GM12891 (cell line): ENCODE measurements at regions not wholly inside any gene's neighbourhood (a gene's known extent, or its start where the extent isn't known, plus 50 kb on each side); places are given as distances from the start of the nearest gene placed in this dataset.

Experiments
- DNase-seq: peaks from one replicate; pipeline ENCODE4 v3.0.0; 2011; ENCODE audit warnings: low spot score; ENCODE audit not compliant: insufficient read length
- FAIRE-seq: peaks from 2 replicates; lab custom pipeline; 2011; peaks lifted over from hg19 to GRCh38; lab: Jason Lieb, UNC
- PAX5 ChIP-seq: IDR thresholded peaks from 2 replicates; pipeline ENCODE4 v1.6.1; 2011; ENCODE audit warnings: low read length, moderate library complexity, mild to moderate bottlenecking; ENCODE audit not compliant: insufficient read depth, severe bottlenecking
- POLR2A ChIP-seq: IDR thresholded peaks from 2 replicates; pipeline ENCODE4 v1.6.1; 2011; ENCODE audit warnings: low read depth, low read length, control low read depth
- POLR2AphosphoS5 ChIP-seq: IDR thresholded peaks from 2 replicates; pipeline ENCODE4 v1.6.1; 2011; ENCODE audit warnings: low read depth, low read length, control low read depth
- POU2F2 ChIP-seq: IDR thresholded peaks from 2 replicates; pipeline ENCODE4 v1.6.1; 2011; ENCODE audit warnings: low read depth, mild to moderate bottlenecking, control low read depth, low read length, moderate library complexity
- SPI1 ChIP-seq: IDR thresholded peaks from 2 replicates; pipeline ENCODE4 v1.6.1; 2011; ENCODE audit warnings: low read depth, low read length, control low read depth
- TAF1 ChIP-seq: IDR thresholded peaks from 2 replicates; pipeline ENCODE4 v1.6.1; 2011; ENCODE audit warnings: low read depth, low read length, control low read depth

DNA sequence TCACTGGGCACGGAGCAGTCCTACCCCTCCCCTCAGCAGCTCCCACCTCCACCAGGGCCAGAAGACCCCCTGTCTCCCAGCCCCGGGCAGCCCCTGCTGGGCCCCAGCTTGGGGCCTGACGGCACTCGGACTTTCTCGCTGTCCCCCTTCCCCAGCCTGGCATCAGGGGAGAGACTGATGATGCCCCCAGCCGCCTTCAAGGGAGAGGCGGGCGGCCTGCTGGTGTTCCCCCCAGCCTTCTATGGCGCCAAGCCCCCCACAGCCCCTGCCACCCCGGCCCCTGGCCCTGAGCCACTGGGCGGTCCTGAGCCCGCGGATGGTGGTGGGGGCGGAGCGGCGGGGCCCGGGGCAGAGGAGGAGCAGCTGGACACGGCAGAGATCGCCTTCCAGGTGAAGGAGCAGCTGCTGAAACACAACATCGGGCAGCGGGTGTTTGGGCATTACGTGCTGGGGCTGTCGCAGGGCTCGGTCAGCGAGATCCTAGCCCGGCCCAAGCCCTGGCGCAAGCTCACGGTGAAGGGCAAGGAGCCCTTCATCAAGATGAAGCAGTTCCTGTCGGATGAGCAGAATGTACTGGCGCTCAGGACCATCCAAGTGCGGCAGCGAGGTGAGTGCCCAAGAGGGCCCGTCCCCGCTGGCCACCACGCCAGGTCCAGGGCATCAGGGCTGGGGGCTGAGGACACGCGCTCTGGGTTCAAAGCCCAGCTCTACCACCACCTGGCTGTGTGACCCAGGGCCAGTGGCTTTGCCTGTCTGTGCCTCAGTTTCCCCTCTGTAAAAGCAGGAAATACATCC, 58.6 kb downstream of the PHETA1 start:
- no peak for TF ChIP-seq POLR2A
- no peak for TF ChIP-seq POU2F2
- no peak for TF ChIP-seq TAF1
- TF ChIP-seq SPI1 = no peak
- TF ChIP-seq PAX5 = no peak
- no peak for TF ChIP-seq POLR2AphosphoS5
- DNase-seq = no peak
- no peak for FAIRE-seq

DNA sequence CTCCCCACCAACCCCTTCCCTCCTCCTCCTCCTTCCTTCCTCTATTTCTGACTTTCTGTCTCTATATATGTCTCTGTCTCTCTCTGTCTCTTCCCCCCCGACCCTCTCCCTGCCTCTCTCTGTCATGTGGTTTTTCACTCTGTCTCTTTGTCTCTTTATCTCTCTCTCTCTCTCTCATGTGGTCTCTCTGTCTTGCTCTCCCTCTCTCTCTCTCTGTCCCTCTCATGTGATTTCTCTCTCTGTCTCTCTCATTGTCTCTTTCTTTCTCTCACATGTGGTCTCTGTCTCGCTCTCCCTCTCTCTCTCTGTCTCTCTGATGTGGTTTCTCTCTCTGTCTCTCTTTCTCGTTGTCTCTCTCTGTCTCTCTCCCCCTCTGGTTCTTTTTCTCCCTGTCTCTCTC, 59.3 kb downstream of the PHETA1 start:
- TF ChIP-seq POU2F2 (no peak), TAF1 (no peak), SPI1 (no peak)
- no peak for FAIRE-seq
- no peak for DNase-seq

DNA sequence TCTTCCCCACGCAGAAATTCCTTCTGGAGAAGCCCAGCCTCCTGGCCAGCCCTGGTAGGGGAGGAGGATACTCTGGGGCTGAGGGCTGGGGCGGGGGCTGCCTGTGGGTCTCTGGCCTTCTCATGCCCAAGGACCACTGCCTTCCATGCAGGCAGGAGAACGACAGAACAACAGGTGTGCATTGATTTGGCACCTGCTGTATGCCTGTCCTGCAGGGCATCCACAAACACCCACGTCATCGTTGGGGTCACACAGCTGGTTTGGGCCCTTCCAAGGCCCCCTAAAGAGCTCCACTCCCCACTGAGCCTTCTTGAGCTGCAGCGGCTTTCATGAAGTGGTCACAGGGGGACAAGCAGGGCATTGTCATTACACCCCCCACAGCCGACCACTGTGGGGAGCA, 60.4 kb downstream of the PHETA1 start:
- no peak for DNase-seq
- no peak for FAIRE-seq
- no peak for TF ChIP-seq POU2F2
- TF ChIP-seq PAX5 = no peak
- TF ChIP-seq POLR2A = no peak
- no peak for TF ChIP-seq TAF1
- no peak for TF ChIP-seq SPI1

- peak; percentile 54 for FAIRE-seq
- no peak for TF ChIP-seq PAX5
- TF ChIP-seq POLR2A = no peak
- no peak for TF ChIP-seq SPI1
- no peak for TF ChIP-seq POLR2AphosphoS5
- no peak for TF ChIP-seq TAF1
- TF ChIP-seq POU2F2 = no peak
- DNase-seq = no peak
Measured at GRCh38 chr12:111304642-111305071, 64.2 kb downstream of the PHETA1 start.

DNA sequence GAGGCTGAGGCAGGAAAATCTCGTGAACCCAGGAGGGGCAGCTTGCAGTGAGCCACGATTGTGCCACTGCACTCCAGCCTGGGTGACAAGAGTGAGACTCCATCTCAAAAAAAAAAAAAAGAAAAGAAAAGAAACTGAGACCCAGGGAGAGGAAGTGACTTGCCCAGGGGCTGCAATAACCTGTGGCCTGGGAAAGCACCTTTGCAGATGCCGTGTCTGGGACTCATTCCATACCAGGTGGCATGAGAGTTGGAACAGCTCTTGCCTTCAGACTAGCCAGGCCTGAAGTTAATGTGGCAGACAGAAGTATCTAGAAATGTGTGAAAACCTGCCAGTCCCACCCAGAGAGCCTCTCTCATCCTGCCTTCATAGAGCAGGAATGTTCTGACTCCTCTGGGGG, 65.4 kb downstream of the PHETA1 start:
- TF ChIP-seq POLR2A (no peak), TAF1 (no peak), SPI1 (peak; percentile 41)
- FAIRE-seq (no peak), DNase-seq (no peak)

GRCh38 chr12:111298582-111299436, 70.1 kb downstream of the PHETA1 start:
- no peak for TF ChIP-seq POLR2A
- no peak for TF ChIP-seq TAF1
- TF ChIP-seq PAX5 = no peak
- TF ChIP-seq POLR2AphosphoS5 = no peak
- no peak for TF ChIP-seq POU2F2
- DNase-seq (peak; percentile 76), FAIRE-seq (peak; percentile 81)

DNA sequence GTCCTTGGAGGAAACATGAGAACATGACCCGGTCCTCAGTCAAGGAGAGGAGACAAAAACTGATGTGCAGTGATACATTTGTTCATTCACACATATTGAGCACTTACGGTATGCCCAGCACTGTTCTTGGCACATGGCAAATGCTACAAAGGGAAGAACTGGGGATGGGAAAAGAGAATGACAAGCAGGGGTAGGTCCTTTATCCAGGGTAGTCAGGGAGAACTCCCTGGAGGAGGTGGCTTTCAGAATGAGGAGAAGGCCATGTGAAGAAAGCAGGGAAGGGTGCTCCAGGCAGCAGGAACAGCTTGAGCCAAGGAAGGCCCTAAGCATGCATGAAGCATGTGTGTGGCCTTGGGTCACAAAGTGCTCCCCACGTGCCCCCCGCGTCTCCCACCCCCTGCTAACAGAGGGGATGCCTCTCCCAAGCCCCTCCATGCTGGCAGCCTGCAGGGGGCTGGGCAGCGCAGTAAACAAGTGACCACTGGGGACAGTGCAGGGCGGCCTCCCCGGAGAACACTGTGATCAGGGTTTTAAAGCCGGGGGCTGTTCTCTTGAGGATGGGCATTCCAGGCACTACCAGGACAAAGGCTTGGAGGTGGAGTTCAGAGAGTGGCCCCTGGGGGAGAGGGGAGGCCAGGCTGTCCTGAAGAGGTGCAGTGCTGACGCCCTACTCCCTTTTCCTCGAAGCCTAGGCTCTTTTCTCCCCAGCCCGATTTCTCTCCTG, 71.0 kb downstream of the PHETA1 start:
- no peak for DNase-seq
- TF ChIP-seq POLR2A (no peak), SPI1 (no peak), TAF1 (no peak), PAX5 (no peak), POLR2AphosphoS5 (no peak), POU2F2 (no peak)
- no peak for FAIRE-seq

GRCh38 chr12:111296906-111297463, 71.9 kb downstream of the PHETA1 start:
- TF ChIP-seq POLR2AphosphoS5 = no peak
- no peak for TF ChIP-seq SPI1
- TF ChIP-seq POLR2A = no peak
- no peak for TF ChIP-seq TAF1
- TF ChIP-seq POU2F2 = no peak
- no peak for TF ChIP-seq PAX5
- no peak for FAIRE-seq

DNA sequence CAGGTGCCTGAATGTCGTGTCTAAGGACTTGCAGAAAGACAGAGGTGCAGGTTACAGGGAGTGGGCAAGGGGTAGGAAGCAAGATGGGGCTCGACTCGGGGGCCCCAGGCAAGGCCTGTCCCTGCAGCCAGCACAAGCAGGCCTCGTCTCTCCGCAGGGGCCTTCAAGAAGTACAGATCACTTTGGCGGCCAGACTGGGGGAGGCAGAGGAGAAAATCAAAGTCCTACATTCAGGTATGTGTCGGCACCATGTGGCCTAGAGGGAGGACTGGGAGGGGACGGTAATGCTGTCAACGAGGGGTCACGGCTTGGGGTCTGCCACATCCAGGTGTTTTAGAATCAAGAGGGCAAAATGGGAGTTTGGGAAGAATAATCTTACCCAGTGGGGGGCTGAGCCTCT, 73.7 kb downstream of the PHETA1 start:
- FAIRE-seq (no peak), DNase-seq (no peak)
- TF ChIP-seq TAF1 = no peak
- TF ChIP-seq POLR2A = no peak
- TF ChIP-seq PAX5 = no peak
- no peak for TF ChIP-seq POU2F2
- no peak for TF ChIP-seq POLR2AphosphoS5
- no peak for TF ChIP-seq SPI1

More at GRCh38 chr12:111296906-111297463, 71.9 kb downstream of the PHETA1 start:
- DNase-seq = no peak
